ENCODE measurements at regions not wholly inside any gene's neighbourhood (a gene's known extent, or its start where the extent isn't known, plus 50 kb on each side); places are given as distances from the start of the nearest gene placed in this dataset.

DNA sequence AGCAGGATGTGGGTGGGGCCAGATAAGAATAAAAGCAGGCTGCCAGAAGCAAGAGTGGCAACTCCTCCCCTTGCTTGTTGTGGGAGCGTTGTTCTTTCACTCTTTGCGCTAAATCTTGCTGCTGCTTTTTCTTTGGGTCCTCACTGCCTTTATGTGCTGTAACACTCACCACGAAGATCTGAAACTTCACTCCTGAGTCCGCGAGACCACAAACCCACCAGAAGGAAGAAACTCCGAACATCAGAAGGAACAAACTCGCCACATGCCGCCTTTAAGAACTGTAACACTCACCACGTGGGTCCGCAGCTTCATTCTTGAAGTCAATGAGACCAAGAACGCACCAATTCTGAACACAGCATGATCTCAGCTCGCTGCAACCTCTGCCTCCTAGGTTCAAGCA lies 72.9 kb downstream of the IL12A start:
- TF ChIP-seq POLR2A (IDR thresholded peaks at IDR 0.05), result no peak
- TF ChIP-seq, protein P1, sequence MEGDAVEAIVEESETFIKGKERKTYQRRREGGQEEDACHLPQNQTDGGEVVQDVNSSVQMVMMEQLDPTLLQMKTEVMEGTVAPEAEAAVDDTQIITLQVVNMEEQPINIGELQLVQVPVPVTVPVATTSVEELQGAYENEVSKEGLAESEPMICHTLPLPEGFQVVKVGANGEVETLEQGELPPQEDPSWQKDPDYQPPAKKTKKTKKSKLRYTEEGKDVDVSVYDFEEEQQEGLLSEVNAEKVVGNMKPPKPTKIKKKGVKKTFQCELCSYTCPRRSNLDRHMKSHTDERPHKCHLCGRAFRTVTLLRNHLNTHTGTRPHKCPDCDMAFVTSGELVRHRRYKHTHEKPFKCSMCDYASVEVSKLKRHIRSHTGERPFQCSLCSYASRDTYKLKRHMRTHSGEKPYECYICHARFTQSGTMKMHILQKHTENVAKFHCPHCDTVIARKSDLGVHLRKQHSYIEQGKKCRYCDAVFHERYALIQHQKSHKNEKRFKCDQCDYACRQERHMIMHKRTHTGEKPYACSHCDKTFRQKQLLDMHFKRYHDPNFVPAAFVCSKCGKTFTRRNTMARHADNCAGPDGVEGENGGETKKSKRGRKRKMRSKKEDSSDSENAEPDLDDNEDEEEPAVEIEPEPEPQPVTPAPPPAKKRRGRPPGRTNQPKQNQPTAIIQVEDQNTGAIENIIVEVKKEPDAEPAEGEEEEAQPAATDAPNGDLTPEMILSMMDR (IDR thresholded peaks at IDR 0.05 in 4 of 5, conservative IDR thresholded peaks at IDR 0.05 in 1 of 5), result no peak
